DMS79 treated with DMSO at 0.1 percent for 48 hours (cell line): ENCODE measurements at regions not wholly inside any gene's neighbourhood (a gene's known extent, or its start where the extent isn't known, plus 50 kb on each side); places are given as distances from the start of the nearest gene placed in this dataset.

Source experiments
- DNase-seq: peaks from one replicate; lab custom pipeline; 2025; lab: John Stamatoyannopoulos, UW

- no peak for DNase-seq
Measured at GRCh38 chr13:24050292-24050711, 110.2 kb upstream of the SPATA13 start.

GRCh38 chr13:24050796-24051715 is 109.5 kb upstream of the SPATA13 start:
- DNase-seq = peak; percentile 9

- DNase-seq = no peak
Measured at GRCh38 chr13:24052547-24053518, 107.7 kb upstream of the SPATA13 start.

GRCh38 chr13:24053519-24054251 is 106.8 kb upstream of the SPATA13 start:
- DNase-seq = peak; percentile 66

GRCh38 chr13:24056616-24057137 is 103.8 kb upstream of the SPATA13 start:
- DNase-seq = no peak

GRCh38 chr13:24060993-24061392 is 99.5 kb upstream of the SPATA13 start:
- DNase-seq = no peak

- peak; percentile 71 for DNase-seq
Measured at GRCh38 chr13:24063281-24063877, 97.1 kb upstream of the SPATA13 start.

GRCh38 chr13:24064371-24064770 is 96.1 kb upstream of the SPATA13 start:
- no peak for DNase-seq

- no peak for DNase-seq
Measured at GRCh38 chr13:24065176-24065575, 95.3 kb upstream of the SPATA13 start.

- DNase-seq = no peak
Measured at GRCh38 chr13:24066405-24067295, 93.9 kb upstream of the SPATA13 start.

GRCh38 chr13:24068472-24068871 is 92.0 kb upstream of the SPATA13 start:
- no peak for DNase-seq

- no peak for DNase-seq
Measured at GRCh38 chr13:24071016-24071415, 89.5 kb upstream of the SPATA13 start.

GRCh38 chr13:24071423-24072075 is 89.0 kb upstream of the SPATA13 start:
- DNase-seq = no peak

- no peak for DNase-seq
Measured at GRCh38 chr13:24073657-24074056, 86.9 kb upstream of the SPATA13 start.

GRCh38 chr13:24074678-24075077 is 85.8 kb upstream of the SPATA13 start:
- DNase-seq = no peak

GRCh38 chr13:24075137-24075975 is 85.2 kb upstream of the SPATA13 start:
- DNase-seq = no peak

- DNase-seq = no peak
Measured at GRCh38 chr13:24076109-24076508, 84.4 kb upstream of the SPATA13 start.

- no peak for DNase-seq
Measured at GRCh38 chr13:24076636-24077035, 83.9 kb upstream of the SPATA13 start.

GRCh38 chr13:24080134-24080533 is 80.4 kb upstream of the SPATA13 start:
- no peak for DNase-seq
